Sigmoid colon (tissue), 6 donors: ENCODE measurements at regions not wholly inside any gene's neighbourhood (a gene's known extent, or its start where the extent isn't known, plus 50 kb on each side); places are given as distances from the start of the nearest gene placed in this dataset.

Experiments used
- DNase-seq: peaks from one replicate; pipeline ENCODE4 v3.0.0-alpha.2; 2019
- H3K27ac ChIP-seq, 4 donors: fragments of 200-600 bp; sonication (generic); one replicate each; pipeline ENCODE4 v1.5.1; 2016 to 2019; ENCODE audit warnings: mild to moderate bottlenecking in 1 of 4
- H3K27me3 ChIP-seq, 3 donors: fragments of 200-600 bp; sonication (generic); one replicate each; pipeline ENCODE4 v1.5.1; 2019; ENCODE audit warnings: mild to moderate bottlenecking in 1 of 3
- H3K36me3 ChIP-seq, 4 donors: fragments of 200-600 bp; sonication (generic); one replicate each; pipeline ENCODE4 v1.5.1; 2016 to 2019
- H3K4me1 ChIP-seq, 4 donors: fragments of 200-600 bp; sonication (generic); one replicate each; pipeline ENCODE4 v1.5.1; 2017 to 2019
- H3K4me3 ChIP-seq, 4 donors: fragments of 200-600 bp; sonication (generic); one replicate each; pipeline ENCODE4 v1.5.1; 2017 to 2019; ENCODE audit warnings: mild to moderate bottlenecking in 2 of 4, moderate library complexity in 1 of 4
- H3K9me3 ChIP-seq, 4 donors: fragments of 200-600 bp in 3 of 4; sonication (generic) in 3 of 4; one replicate each; pipeline versions ENCODE4 v1.5.1 to v1.6.1; 2013 to 2019
- EP300 ChIP-seq, 4 donors: sonication (generic); formaldehyde crosslinking; IDR thresholded peaks; one replicate each; pipeline ENCODE4 v1.6.1; 2017; ENCODE audit warnings: antibody characterized with exemption in 4 of 4
- POLR2A ChIP-seq, 2 donors: fragments of 450-650 bp; IDR thresholded peaks; one replicate each; pipeline ENCODE4 v1.6.1; 2016; ENCODE audit warnings: antibody characterized with exemption in 2 of 2, mild to moderate bottlenecking in 2 of 2, moderate library complexity in 2 of 2
- POLR2AphosphoS5 ChIP-seq, 4 donors: sonication (generic); formaldehyde crosslinking; IDR thresholded peaks; one replicate each; pipeline ENCODE4 v1.6.1; 2017; ENCODE audit warnings: antibody characterized with exemption in 4 of 4
- WGBS, 2 donors: extraction: QIAGEN DNeasy Blood & Tissue Kit; methylation state at CpG; one replicate each; pipeline ENCODE4 v1.1.7; 2013; 5-methylcytosine and 5-hydroxymethylcytosine counted together
- intact Hi-C: fragments of 100-400 bp; cut with DNase I; formaldehyde crosslinking; loops from one replicate; pipeline ENCODE4 v1.15.1; 2023
- TF ChIP-seq, protein P1 (sequence below), 4 experiments: fragments of 450-650 bp in 3 of 4; fragments of 200-600 bp in 1 of 4; IDR thresholded peaks; one replicate each; pipeline ENCODE4 v1.5.1; 2016 to 2019; ENCODE audit warnings: antibody characterized with exemption in 4 of 4, mild to moderate bottlenecking in 3 of 4, moderate library complexity in 2 of 4
- donor health status: healthy with polysubstance abuse.
- donor health status: healthy.

- no peak overlapping the region for H3K27ac ChIP-seq
- intact Hi-C loops = no loop called here
- no peaks in the 10 kb centered on the region for H3K9me3 ChIP-seq
- DNase-seq = no peak
- TF ChIP-seq EP300 (IDR thresholded peaks at IDR 0.05) (no peak), POLR2A (IDR thresholded peaks at IDR 0.05) (no peak), POLR2AphosphoS5 (IDR thresholded peaks at IDR 0.05) (no peak)
- TF ChIP-seq, protein P1, sequence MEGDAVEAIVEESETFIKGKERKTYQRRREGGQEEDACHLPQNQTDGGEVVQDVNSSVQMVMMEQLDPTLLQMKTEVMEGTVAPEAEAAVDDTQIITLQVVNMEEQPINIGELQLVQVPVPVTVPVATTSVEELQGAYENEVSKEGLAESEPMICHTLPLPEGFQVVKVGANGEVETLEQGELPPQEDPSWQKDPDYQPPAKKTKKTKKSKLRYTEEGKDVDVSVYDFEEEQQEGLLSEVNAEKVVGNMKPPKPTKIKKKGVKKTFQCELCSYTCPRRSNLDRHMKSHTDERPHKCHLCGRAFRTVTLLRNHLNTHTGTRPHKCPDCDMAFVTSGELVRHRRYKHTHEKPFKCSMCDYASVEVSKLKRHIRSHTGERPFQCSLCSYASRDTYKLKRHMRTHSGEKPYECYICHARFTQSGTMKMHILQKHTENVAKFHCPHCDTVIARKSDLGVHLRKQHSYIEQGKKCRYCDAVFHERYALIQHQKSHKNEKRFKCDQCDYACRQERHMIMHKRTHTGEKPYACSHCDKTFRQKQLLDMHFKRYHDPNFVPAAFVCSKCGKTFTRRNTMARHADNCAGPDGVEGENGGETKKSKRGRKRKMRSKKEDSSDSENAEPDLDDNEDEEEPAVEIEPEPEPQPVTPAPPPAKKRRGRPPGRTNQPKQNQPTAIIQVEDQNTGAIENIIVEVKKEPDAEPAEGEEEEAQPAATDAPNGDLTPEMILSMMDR (IDR thresholded peaks at IDR 0.05) = no peak
- no peak overlapping the region for H3K4me3 ChIP-seq
- no peaks in the 10 kb centered on the region for H3K36me3 ChIP-seq
- no peaks in the 10 kb centered on the region for H3K27me3 ChIP-seq
- WGBS, 2 donors = 62 to 78% methylated on average over 9 of the region's 9 CpGs
- H3K4me1 ChIP-seq = no peaks in the 10 kb centered on the region
These were observed 243.2 kb downstream of the COL4A1 start for GRCh38 chr13:110063490-110064421.

DNA sequence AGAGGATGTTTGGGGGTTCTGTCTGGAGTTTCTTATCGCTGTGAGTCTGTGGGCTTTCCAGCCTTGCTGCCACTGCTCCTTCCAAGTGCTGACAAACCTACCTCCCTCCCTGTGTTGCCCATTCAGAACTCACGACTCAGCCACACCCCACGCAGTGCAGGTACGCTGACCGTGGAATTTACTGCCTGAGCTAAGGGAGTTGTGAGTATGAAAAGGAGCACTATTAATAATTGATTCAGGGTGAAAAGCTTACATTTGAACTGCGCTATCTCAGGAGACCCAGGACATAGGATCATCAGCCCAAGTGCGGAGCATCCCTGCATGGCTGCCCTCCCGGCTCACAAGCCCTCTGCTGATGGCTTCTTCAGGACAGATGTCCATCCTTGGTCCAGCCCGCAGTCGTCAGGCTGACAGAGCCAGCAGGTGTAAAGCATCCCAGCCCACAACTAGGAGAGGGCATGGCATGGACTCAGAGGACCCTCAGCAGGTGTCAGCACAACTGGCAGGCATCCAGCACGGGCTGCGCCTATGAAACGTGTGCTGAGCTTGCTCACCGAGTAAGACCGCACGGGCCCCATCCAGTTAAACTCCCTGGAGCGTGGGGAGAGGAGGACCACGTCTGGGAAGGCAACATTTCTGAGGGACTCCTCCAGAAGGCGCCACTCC, 244.0 kb downstream of the COL4A1 start:
- H3K27ac ChIP-seq = no peak overlapping the region
- no peaks in the 10 kb centered on the region for H3K27me3 ChIP-seq
- TF ChIP-seq POLR2A (IDR thresholded peaks at IDR 0.05) = no peak
- TF ChIP-seq, protein P1 (IDR thresholded peaks at IDR 0.05) = no peak
- TF ChIP-seq EP300 (IDR thresholded peaks at IDR 0.05) = no peak
- no peak for TF ChIP-seq POLR2AphosphoS5 (IDR thresholded peaks at IDR 0.05)
- no peaks in the 10 kb centered on the region for H3K36me3 ChIP-seq
- intact Hi-C loops = no loop called here
- no peak overlapping the region for H3K4me3 ChIP-seq
- no peaks in the 10 kb centered on the region for H3K9me3 ChIP-seq
- no peaks in the 10 kb centered on the region for H3K4me1 ChIP-seq
- WGBS, 2 donors = 78 to 88% methylated on average over 19 of the region's 19 CpGs
- DNase-seq = no peak

DNA sequence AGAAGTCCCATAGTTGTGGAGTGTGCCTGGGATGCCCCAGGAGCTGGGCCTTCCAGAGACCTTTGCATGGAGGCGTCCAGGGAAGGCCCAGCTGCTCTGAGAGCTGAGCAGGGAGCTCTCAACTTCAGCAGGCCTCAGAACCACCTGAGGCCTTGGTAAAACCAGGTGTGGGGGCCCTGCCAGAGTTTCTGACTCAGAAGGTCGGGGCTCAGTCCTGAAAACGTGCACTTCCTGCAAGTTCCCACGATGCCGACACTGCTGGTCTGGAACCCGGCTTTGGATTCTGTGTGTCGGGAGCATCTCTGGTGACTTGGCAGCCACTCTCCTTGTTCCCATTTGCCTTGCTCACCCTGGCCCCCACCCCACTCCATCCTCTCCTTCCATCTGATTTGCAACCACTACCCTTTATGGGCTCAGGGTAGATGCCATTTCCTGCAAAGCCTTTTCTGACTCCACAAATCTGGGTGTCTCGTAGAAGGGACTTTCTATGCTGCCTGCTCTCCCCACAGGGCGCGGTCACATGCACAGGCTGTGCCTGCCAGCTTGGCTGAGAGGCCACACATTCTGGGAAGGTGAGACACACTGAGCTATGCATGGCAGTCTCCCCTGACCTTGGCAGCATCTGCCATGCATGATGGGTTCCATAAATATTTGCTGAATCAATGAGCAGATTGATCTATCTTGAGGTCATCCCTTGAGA, 244.7 kb downstream of the COL4A1 start:
- Histone ChIP-seq H3K27me3 (no peaks in the 10 kb centered on the region), H3K9me3 (no peaks in the 10 kb centered on the region), H3K27ac (no peak overlapping the region), H3K4me3 (no peak overlapping the region), H3K36me3 (no peaks in the 10 kb centered on the region), H3K4me1 (no peaks in the 10 kb centered on the region)
- WGBS, 2 donors = 82% methylated on average over 10 of the region's 10 CpGs
- no peak for TF ChIP-seq POLR2AphosphoS5 (IDR thresholded peaks at IDR 0.05)
- TF ChIP-seq, protein P1 (IDR thresholded peaks at IDR 0.05) = no peak
- TF ChIP-seq EP300 (IDR thresholded peaks at IDR 0.05) = no peak
- no peak for TF ChIP-seq POLR2A (IDR thresholded peaks at IDR 0.05)
- no peak for DNase-seq
- intact Hi-C loops = no loop called here

- 79 to 91% methylated on average over 4 of the region's 4 CpGs for WGBS, 2 donors
- intact Hi-C loops = no loop called here
These were observed 245.7 kb downstream of the COL4A1 start for GRCh38 chr13:110061270-110061669.

More at GRCh38 chr13:110061270-110061669, 245.7 kb downstream of the COL4A1 start:
- DNase-seq = no peak
- Histone ChIP-seq H3K9me3 (no peaks in the 10 kb centered on the region), H3K27me3 (no peaks in the 10 kb centered on the region), H3K27ac (no peak overlapping the region), H3K4me3 (no peak overlapping the region), H3K36me3 (no peaks in the 10 kb centered on the region), H3K4me1 (no peaks in the 10 kb centered on the region)
- TF ChIP-seq POLR2A (IDR thresholded peaks at IDR 0.05) (no peak), POLR2AphosphoS5 (IDR thresholded peaks at IDR 0.05) (no peak), EP300 (IDR thresholded peaks at IDR 0.05) (no peak)
- TF ChIP-seq, protein P1 (IDR thresholded peaks at IDR 0.05) = no peak
